Vagina (tissue), 2 donors: ENCODE measurements at regions not wholly inside any gene's neighbourhood (a gene's known extent, or its start where the extent isn't known, plus 50 kb on each side); places are given as distances from the start of the nearest gene placed in this dataset.

ENCODE experiments used
- POLR2A ChIP-seq, 2 donors: fragments of 450-650 bp; IDR thresholded peaks; one replicate each; pipeline ENCODE4 v1.6.1; 2017; ENCODE audit warnings: antibody characterized with exemption in 2 of 2, mild to moderate bottlenecking in 2 of 2, moderate library complexity in 2 of 2
- POLR2AphosphoS5 ChIP-seq, 2 donors: sonication (generic); formaldehyde crosslinking; IDR thresholded peaks; one replicate each; pipeline ENCODE4 v1.9.0; 2017; ENCODE audit warnings: antibody characterized with exemption in 2 of 2, mild to moderate bottlenecking in 2 of 2, low read depth in 1 of 2; ENCODE audit not compliant: insufficient read depth in 1 of 2
- TF ChIP-seq, protein P1 (sequence below), 3 experiments: fragments of 450-650 bp in 2 of 3; fragments of 200-600 bp in 1 of 3; sonication (generic) in 1 of 3; IDR thresholded peaks; one replicate each; pipeline ENCODE4 v1.5.1; 2017 to 2019; ENCODE audit warnings: antibody characterized with exemption in 3 of 3, mild to moderate bottlenecking in 2 of 3, moderate library complexity in 2 of 3

DNA sequence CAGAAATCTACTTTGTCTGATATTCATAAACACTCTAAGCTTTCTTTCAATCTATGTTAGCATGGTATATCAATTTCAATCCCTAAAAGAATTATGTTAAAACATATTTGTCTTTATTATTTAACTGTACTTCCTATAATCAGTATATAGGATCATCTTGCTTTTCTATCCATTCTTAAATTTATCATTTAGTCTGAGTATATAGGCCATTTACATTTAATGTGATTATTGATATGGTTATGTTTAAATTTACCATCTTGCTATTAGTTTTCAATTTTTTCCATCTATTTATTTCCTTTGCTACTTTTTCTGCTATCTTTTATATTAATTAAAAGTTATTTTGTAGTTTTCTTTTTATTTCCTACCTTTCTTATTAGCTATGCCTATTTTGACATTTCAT, 174.8 kb upstream of the MBNL1 start:
- TF ChIP-seq, protein P1, sequence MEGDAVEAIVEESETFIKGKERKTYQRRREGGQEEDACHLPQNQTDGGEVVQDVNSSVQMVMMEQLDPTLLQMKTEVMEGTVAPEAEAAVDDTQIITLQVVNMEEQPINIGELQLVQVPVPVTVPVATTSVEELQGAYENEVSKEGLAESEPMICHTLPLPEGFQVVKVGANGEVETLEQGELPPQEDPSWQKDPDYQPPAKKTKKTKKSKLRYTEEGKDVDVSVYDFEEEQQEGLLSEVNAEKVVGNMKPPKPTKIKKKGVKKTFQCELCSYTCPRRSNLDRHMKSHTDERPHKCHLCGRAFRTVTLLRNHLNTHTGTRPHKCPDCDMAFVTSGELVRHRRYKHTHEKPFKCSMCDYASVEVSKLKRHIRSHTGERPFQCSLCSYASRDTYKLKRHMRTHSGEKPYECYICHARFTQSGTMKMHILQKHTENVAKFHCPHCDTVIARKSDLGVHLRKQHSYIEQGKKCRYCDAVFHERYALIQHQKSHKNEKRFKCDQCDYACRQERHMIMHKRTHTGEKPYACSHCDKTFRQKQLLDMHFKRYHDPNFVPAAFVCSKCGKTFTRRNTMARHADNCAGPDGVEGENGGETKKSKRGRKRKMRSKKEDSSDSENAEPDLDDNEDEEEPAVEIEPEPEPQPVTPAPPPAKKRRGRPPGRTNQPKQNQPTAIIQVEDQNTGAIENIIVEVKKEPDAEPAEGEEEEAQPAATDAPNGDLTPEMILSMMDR (IDR thresholded peaks at IDR 0.05) = no peak
- no peak for TF ChIP-seq POLR2A (IDR thresholded peaks at IDR 0.05)
- no peak for TF ChIP-seq POLR2AphosphoS5 (IDR thresholded peaks at IDR 0.05; ENCODE audit: insufficient read depth in 1 of 2, low read depth in 1 of 2)
